HG02943 (cell line): ENCODE measurements at regions not wholly inside any gene's neighbourhood (a gene's known extent, or its start where the extent isn't known, plus 50 kb on each side); places are given as distances from the start of the nearest gene placed in this dataset.
A peak's percentile ranks its signal among the peaks of the same experiment; 100 is the strongest.

Source experiments
- ATAC-seq: cut with Tn5 transposase; IDR thresholded peaks from one replicate; pipeline ENCODE4 v1.9.1; 2021; ENCODE audit warnings: mild to moderate bottlenecking, low read depth, moderate library complexity; ENCODE audit not compliant: unreplicated experiment

GRCh38 chr20:22282696-22283095 is 301.7 kb downstream of the FOXA2 start:
- ATAC-seq = no peak

DNA sequence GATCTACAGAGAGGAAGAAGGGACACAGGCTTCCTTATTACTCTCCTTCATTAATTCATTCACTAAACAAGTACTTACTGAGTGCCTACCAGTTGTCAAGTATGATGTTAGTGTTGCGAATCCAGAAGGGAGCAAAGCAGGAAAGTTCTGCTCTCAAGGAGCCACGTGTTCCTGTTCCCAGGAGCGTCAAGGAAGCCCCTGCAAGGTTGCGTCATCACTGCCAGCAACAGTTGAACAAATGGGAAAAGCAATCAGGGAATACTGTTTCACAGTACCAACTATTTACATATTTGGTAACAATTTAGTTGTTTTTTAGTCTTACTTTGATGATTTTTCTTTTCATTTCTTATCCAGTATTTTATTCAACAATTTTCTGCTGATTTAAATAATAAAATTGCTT is 310.0 kb downstream of the FOXA2 start:
- ATAC-seq = no peak

GRCh38 chr20:22268675-22269074 is 315.7 kb downstream of the FOXA2 start:
- ATAC-seq = no peak

DNA sequence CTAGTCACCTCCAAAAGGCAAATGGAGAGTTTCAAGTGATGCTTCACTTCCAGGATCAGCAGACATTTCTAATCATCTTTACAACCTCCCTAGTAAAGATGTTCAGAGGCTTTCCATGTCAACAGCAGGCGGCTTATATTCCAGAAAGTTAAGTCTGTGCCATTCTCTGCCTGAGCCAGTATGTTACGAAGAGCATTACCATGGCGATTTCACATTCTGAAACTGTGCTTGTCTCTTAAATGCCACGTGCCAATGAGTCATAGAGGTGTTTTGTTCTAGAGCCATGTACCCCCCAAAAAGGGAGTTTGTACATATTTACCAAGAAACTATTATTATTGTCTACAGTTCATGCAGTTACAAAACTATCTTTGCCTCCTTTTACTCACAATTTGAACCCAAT is 319.5 kb downstream of the FOXA2 start:
- no peak for ATAC-seq

DNA sequence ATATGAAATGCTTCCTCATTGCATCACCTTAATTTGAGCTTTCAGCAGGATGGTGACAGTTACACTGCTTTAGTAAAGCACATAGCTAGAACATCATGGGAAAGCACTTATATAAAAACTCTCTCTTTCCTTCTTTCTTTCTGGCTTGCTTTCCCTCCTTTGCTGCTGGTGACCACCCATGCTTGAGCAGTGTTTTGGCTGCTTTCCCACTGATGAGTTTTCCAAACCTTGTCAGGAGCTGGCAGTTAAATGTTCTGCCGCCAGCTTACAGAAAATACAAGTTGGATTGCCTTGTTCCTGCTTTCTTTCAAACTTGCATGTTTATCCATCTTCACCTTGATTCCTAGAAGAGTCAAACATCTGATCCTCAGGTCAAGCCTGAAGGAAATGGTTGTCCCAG is 323.9 kb downstream of the FOXA2 start:
- ATAC-seq = no peak

- ATAC-seq = no peak
These were observed 326.5 kb downstream of the FOXA2 start for GRCh38 chr20:22257912-22258311.

DNA sequence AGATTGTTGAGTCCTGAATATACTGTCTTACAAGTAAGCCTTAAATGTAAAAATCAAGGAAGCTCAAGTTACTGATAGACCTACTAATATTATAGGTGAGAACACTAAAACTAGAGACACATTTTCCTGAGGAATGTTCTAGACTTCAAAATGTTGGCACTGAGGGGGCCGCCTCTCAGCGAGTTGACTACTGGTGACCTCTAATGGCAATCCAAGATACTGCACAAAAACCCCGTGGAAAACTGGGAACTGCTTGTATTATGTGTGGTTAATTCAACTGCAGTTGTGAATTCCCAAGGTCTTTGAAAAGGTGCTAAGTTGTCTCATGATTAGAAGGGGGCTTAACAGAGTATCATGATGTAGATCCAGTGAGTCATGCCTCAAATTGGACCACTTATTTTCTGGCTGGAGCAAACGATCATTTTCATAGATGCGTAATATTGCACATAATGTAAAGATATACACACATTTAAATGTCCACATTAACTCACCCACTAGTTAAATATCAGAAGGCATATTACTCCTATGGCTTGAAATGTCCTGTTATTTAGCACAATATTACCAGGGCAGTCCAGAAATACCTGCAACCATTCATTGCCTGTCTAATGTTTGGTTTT is 336.2 kb downstream of the FOXA2 start:
- ATAC-seq = no peak

DNA sequence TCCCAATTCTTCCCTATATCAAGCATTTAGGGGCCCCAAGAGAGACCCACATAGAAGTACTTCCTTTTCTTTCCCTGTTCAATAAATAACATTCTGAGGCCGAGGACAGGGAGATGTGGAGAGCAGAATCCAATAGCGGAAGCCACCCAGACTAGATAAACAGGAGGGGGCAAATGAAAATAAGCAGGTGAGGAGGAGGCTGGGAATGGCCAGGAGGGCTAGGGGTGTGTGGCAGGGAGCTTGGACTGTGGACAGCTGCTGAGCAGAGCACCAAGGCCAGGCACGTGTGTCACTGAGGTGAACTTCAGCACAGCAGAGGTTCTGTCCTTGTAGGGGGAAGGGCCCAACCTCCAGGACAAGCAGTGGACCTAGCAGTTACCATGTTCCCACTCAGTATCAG is 339.2 kb downstream of the FOXA2 start:
- no peak for ATAC-seq

GRCh38 chr20:22243067-22243466 is 341.3 kb downstream of the FOXA2 start:
- no peak for ATAC-seq

DNA sequence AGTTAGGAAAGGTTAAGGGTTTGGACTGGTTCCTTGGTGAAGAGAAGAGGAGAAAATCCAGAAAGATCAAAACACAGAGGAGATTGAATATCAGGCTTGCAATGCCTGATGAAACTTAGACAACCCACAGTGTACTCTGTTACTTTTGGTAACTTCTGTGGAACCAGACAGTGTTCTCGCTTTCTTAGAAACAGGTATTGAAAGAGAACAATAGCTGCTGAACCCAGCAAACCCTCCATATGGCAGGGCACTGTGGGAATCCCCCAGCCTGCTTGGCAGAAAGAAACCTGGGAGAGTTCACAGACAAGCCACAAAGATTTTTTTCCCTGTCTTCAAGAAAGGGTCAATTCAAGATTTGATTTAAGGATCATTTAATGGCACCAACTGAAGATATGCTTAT is 342.8 kb downstream of the FOXA2 start:
- ATAC-seq = peak; percentile 79

GRCh38 chr20:22232923-22233322 is 351.4 kb downstream of the FOXA2 start:
- ATAC-seq = peak; percentile 42

DNA sequence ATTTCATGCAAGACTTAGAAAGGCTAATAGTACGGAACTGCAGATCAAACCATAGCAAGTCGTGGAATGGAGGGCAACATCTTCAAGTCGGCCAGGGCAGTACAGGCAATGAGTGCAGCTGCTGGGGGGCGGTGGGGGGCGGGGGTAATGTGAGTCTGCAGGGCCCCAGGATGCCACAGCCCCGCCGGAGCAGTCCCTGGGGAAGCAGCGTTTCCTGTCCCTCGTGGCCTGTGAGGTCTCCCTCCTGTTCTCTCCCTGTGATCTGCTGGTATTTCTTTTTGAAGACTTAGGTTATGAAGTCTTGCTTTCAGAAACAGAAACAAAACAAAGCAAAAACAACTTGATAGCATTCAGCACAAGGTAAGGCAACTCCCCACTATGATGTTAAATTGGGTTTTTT is 351.9 kb downstream of the FOXA2 start:
- ATAC-seq = peak; percentile 71

DNA sequence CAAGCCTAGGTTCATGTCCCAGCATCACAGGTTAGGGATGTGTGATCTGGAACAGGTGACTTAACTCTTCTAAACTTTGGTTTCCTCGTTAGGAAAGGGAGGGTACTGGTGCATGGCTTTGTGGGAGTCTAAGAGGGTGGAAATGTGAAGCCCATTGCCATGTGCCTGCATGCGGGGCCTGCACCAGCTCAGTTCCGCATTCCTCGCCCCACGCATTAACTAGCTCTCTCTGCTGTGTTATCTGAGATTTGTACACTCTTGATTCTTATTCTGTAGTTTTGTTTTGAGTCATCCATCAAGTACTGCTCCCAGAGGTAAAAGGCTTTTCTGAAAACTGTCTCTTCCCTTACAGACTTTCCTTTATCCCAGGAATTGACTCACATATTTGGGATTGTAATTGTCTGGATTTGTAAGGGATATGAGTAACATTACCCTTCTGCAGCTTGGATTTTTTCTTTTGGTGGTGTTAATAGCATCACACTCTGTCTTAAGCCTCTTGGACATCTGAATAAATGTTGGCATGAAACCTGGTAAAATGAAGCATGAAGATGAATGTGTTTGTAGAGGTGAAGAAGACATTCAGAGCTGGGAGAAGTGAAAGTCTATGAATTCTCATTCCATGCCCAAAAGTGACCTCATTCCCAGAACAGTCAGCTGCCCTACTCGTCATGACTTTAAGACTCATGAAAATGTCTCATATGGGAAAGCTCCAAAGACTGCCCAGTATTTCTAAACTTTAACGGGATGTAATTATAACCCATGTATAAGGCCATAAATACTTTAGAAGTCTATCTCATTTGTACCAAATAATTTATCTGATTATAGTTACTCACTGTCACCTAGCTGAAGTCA is 357.3 kb downstream of the FOXA2 start:
- no peak for ATAC-seq

DNA sequence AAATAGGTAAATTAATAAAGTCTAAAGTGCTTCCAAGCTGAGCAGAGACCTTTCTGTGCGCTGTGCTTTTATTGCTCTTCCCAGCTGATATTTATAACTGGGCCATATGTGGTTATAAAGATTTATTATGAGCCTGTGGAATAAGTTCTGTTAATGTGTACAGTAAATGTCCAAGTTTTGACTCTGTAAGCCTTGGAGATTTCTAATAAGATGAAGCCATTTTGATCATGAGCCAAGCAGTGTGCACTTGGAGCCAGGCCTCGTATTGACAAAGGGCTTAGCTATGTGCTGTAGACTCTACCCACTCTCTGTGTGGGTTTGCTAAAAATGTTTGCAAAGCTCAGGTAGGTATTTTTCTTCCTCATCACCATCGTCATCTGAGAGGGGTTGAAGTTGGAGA is 361.1 kb downstream of the FOXA2 start:
- no peak for ATAC-seq

DNA sequence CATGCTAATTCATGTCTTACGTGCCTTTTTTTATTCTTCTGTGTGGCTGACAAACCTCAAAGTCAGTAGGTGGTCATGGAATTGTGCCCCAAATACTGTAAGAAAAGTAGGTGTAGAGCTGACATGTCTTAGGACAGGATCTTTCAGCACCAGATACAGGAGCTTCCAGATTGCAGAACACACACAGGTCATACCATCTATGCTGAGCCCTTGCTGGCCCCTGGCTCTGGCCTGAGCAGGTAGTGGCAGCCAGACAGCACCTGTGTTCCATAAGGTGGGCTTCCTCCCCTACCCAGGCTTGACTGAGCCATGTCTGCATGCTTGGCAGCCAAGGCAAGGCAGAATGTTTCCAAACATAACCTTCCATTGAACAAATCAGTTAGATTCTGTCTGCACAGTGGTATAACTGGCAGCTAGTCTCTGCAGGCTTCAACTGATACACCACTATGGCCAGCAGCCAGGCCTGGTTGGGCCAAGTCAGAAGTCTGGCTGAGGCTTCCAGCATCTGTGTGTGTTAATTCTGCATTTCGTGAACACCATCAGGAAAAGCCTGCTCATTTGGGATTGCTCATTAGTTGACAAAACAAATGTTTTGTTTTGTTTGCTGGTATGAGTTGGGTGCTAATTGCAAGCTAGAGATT is 366.5 kb downstream of the FOXA2 start:
- no peak for ATAC-seq

GRCh38 chr20:22216984-22217383 is 367.4 kb downstream of the FOXA2 start:
- no peak for ATAC-seq

- no peak for ATAC-seq
These were observed 370.1 kb downstream of the FOXA2 start for GRCh38 chr20:22214296-22214695.

DNA sequence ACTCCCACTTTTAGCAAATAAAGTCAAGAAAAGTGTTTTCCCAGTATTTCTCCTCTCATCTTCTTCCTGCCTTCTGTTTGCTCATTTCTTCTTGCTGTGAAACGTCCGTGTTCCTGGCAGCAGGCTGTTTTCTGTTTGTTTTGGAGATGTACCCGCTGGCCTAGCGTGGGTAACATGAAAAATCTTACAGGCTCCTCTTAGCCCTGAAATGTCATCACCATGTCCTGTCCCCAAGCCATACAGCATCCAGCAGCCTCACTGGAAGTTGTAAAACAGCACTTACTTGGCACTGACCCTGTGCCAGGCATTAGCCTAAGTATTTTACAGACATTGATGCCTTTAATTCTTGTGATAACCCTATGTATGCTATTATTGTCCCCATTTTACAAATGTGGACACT is 371.1 kb downstream of the FOXA2 start:
- ATAC-seq = no peak

DNA sequence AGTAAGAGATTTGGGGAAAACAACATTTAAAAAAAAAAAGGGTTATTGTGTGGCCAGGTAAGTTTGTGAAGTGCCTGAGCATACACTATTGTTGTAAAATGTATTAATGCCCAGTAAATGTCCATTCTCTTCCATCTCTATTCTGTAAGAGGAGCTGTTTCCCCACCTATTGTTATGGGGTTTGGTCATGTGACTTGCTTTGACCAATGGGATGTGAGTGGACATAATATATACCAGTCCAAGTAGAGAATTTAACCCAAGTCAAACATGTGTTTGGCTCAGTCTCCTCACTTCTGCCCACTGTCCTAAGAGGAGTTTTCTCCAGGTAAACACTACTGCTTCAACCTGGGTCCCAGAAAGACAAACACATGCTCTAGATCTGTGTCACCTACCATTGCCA is 377.1 kb downstream of the FOXA2 start:
- ATAC-seq = no peak

DNA sequence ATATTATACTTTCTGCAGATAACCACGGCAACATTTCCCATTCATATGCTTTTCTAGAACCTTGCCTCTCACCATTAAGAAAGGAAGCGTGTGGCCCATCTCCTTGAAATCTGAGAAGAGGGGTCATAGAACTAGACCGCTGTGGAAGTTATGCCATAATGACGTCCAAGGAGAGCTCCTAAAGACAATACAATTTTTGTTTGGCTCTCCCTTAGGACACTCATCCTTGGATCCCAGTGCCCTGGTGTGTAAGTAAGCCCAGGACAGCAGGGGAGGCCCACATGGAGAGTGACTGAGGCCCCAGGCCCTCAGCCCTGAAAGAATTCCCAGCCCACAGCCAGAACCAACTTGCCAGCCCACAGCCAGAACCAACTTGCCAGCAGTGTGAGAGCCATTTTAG is 379.6 kb downstream of the FOXA2 start:
- ATAC-seq = no peak

DNA sequence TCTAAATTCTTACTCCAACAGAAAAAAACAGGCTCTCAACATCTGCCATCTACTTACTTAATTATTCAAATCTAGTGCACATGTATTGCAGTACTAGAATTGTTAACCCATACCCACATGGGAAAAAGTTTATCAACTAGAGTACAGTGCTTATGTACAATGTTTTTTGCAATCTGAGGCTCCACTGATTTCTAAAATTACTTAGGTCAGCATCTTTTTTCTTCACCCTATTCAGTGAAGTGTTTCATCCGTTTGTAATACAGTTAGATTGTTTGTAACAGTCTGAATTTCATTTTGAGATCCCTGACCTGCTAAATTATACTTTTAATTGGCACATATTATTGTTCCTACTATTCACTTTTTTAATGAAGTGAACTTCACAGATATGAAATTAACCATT is 402.2 kb downstream of the FOXA2 start:
- no peak for ATAC-seq

DNA sequence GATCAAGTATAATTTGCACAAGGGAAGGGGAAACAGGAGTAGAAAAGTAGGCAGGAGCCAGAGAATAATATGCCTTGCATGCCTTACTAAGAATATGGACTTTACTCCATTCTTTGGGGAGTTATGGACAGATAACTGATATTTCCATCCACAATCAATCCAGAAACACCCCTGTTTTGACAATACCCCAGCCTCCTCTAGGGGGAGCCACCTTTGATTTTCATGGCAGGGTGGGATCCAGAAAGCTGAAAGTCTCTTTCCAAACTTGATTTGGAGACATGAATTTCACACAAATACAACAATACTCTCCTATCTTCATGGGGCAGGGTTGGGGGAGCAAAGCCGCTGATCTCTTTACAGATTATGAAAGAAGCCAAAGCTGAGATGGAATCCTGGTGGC is 404.1 kb downstream of the FOXA2 start:
- ATAC-seq = no peak
